H1 (cell line): ENCODE measurements at regions not wholly inside any gene's neighbourhood (a gene's known extent, or its start where the extent isn't known, plus 50 kb on each side); places are given as distances from the start of the nearest gene placed in this dataset.

Experiments
- CTCF ChIA-PET: fragments of 300-600 bp; sonication (Branson Sonifier 250); formaldehyde crosslinking; loops from one replicate; lab custom pipeline; 2021; ENCODE audit not compliant: partially characterized antibody; lab: Charles Lee
- POLR2A ChIA-PET: fragments of 300-600 bp; sonication (Branson Sonifier 250); formaldehyde crosslinking; loops from one replicate; lab custom pipeline; 2021; ENCODE audit warnings: inconsistent platforms; ENCODE audit not compliant: partially characterized antibody; lab: Charles Lee
- DNase-seq, 2 experiments: peaks; one replicate each; pipeline versions ENCODE4 v3.0.0 to v3.0.0-alpha.2; 2010 to 2022; ENCODE audit warnings: low spot score in 2 of 2, low read depth in 1 of 2, mixed read lengths in 1 of 2
- FAIRE-seq: peaks from 2 replicates; lab custom pipeline; 2011; peaks lifted over from hg19 to GRCh38; lab: Jason Lieb, UNC
- H2AFZ ChIP-seq: 2 replicates; pipeline ENCODE4 v1.8.1; 2012; ENCODE audit warnings: low read length, inconsistent platforms
- H2AK5ac ChIP-seq: 2 replicates; pipeline ENCODE4 v1.6.1; 2013; ENCODE audit warnings: low read depth, low read length
- H2BK120ac ChIP-seq: replicated peaks from 2 replicates; pipeline ENCODE3; 2013; ENCODE audit warnings: low read depth, low read length, inconsistent platforms
- H2BK12ac ChIP-seq: 2 replicates; pipeline ENCODE4 v1.6.1; 2013; ENCODE audit warnings: low read depth, low read length
- H2BK15ac ChIP-seq: 2 replicates; pipeline ENCODE4 v1.6.1; 2013; ENCODE audit warnings: low read length
- H2BK20ac ChIP-seq: 2 replicates; pipeline ENCODE4 v1.6.1; 2013; ENCODE audit warnings: low read length
- H2BK5ac ChIP-seq: 2 replicates; pipeline ENCODE4 v1.6.1; 2013; ENCODE audit warnings: low read depth, low read length
- H3K14ac ChIP-seq: 2 replicates; pipeline ENCODE4 v1.6.1; 2013; ENCODE audit warnings: inconsistent platforms; ENCODE audit not compliant: insufficient read length
- H3K18ac ChIP-seq: 2 replicates; pipeline ENCODE4 v1.6.1; 2013; ENCODE audit warnings: low read length; ENCODE audit errors: extremely low read depth
- H3K23ac ChIP-seq: 2 replicates; pipeline ENCODE4 v1.6.1; 2013; ENCODE audit warnings: inconsistent platforms; ENCODE audit not compliant: insufficient read length
- H3K23me2 ChIP-seq: 2 replicates; pipeline ENCODE4 v1.6.1; 2013; ENCODE audit warnings: low read depth, low read length
- H3K27ac ChIP-seq: 2 replicates; pipeline ENCODE4 v1.6.1; 2011; ENCODE audit warnings: low read depth, low read length, inconsistent platforms
- H3K27me3 ChIP-seq, 4 experiments: replicated peaks in 1 of 4; 1 replicate in 1 of 4; 2 replicates in 3 of 4; pipeline versions ENCODE4 v1.6.1 to v1.8.1; 2011 to 2013; ENCODE audit warnings: low read length in 3 of 4, mild to moderate bottlenecking in 3 of 4, inconsistent platforms in 2 of 4, mixed read lengths in 2 of 4, moderate library complexity in 1 of 4; ENCODE audit not compliant: control insufficient read depth in 3 of 4, insufficient read depth in 3 of 4; ENCODE audit errors: extremely low read depth in 1 of 4
- H3K36me3 ChIP-seq, 4 experiments: 2 replicates each; pipeline versions ENCODE4 v1.6.1 to v1.8.1; 2011 to 2013; ENCODE audit warnings: mild to moderate bottlenecking in 4 of 4, low read length in 3 of 4, moderate library complexity in 2 of 4, control low read depth in 1 of 4, inconsistent platforms in 1 of 4; ENCODE audit not compliant: insufficient read depth in 4 of 4, control insufficient read depth in 2 of 4
- H3K4ac ChIP-seq: replicated peaks from 2 replicates; pipeline ENCODE3; 2013; ENCODE audit warnings: low read length, low read depth, mixed read lengths, inconsistent platforms; ENCODE audit not compliant: insufficient read length
- H3K4me1 ChIP-seq, 4 experiments: replicated peaks in 1 of 4; 1 replicate in 1 of 4; 2 replicates in 3 of 4; pipeline versions ENCODE4 v1.6.1 to v1.8.1; 2011 to 2013; ENCODE audit warnings: low read length in 3 of 4, inconsistent platforms in 2 of 4, mixed read lengths in 1 of 4; ENCODE audit not compliant: insufficient read depth in 4 of 4, control insufficient read depth in 3 of 4
- H3K4me2 ChIP-seq, 2 experiments: 2 replicates each; pipeline versions ENCODE4 v1.6.1 to v1.8.1; 2011 to 2013; ENCODE audit warnings: low read depth in 2 of 2, low read length in 2 of 2, control low read depth in 1 of 2, inconsistent platforms in 1 of 2, mild to moderate bottlenecking in 1 of 2; ENCODE audit not compliant: insufficient read depth in 1 of 2
- H3K4me3 ChIP-seq, 4 experiments: fragments of 200-600, 300-600 bp in 1 of 4; sonication (generic), shearing (Covaris generic), sonication (Bioruptor Twin) in 1 of 4; 2 replicates each; pipeline versions ENCODE4 v1.5.1 to v1.8.1; 2011 to 2016; ENCODE audit warnings: low read length in 4 of 4, low read depth in 3 of 4, control low read depth in 2 of 4, inconsistent platforms in 2 of 4, mild to moderate bottlenecking in 2 of 4, mixed read lengths in 1 of 4, moderate library complexity in 1 of 4; ENCODE audit not compliant: insufficient read depth in 2 of 4; ENCODE audit errors: extremely low read depth in 1 of 4
- H3K56ac ChIP-seq: replicated peaks from 2 replicates; pipeline ENCODE3; 2013; ENCODE audit warnings: low read depth, mild to moderate bottlenecking, mixed read lengths, low read length, inconsistent platforms; ENCODE audit not compliant: insufficient read length
- H3K79me1 ChIP-seq: 2 replicates; pipeline ENCODE4 v1.6.1; 2013; ENCODE audit warnings: low read depth, low read length, control low read depth
- H3K79me2 ChIP-seq, 2 experiments: 2 replicates each; pipeline versions ENCODE4 v1.6.1 to v1.8.1; 2012 to 2013; ENCODE audit warnings: low read length in 2 of 2, mild to moderate bottlenecking in 2 of 2, inconsistent platforms in 1 of 2; ENCODE audit not compliant: insufficient read depth in 2 of 2, control insufficient read depth in 1 of 2
- H3K9ac ChIP-seq, 4 experiments: replicated peaks in 1 of 4; 1 replicate in 1 of 4; 2 replicates in 3 of 4; pipeline versions ENCODE4 v1.6.1 to v1.8.1; 2011 to 2013; ENCODE audit warnings: low read depth in 3 of 4, low read length in 3 of 4, control low read depth in 2 of 4, mild to moderate bottlenecking in 2 of 4, moderate library complexity in 2 of 4, inconsistent platforms in 1 of 4; ENCODE audit errors: extremely low read depth in 1 of 4
- H3K9me3 ChIP-seq, 2 experiments: 2 replicates each; pipeline versions ENCODE4 v1.6.1 to v1.8.1; 2012 to 2013; ENCODE audit warnings: mild to moderate bottlenecking in 2 of 2, moderate library complexity in 2 of 2, control low read depth in 1 of 2, inconsistent platforms in 1 of 2, low read depth in 1 of 2, low read length in 1 of 2, mixed read lengths in 1 of 2; ENCODE audit not compliant: insufficient read depth in 2 of 2
- H4K20me1 ChIP-seq, 2 experiments: replicated peaks in 1 of 2; 2 replicates each; pipeline versions ENCODE3 to v1.8.1; 2011 to 2013; ENCODE audit warnings: inconsistent platforms in 2 of 2, low read length in 2 of 2, mild to moderate bottlenecking in 1 of 2; ENCODE audit not compliant: insufficient read depth in 2 of 2, control insufficient read depth in 1 of 2
- H4K5ac ChIP-seq: 2 replicates; pipeline ENCODE4 v1.6.1; 2013; ENCODE audit warnings: low read length, low read depth, mixed read lengths, inconsistent platforms; ENCODE audit not compliant: insufficient read length
- H4K8ac ChIP-seq: 2 replicates; pipeline ENCODE4 v1.8.0; 2013; ENCODE audit warnings: mild to moderate bottlenecking, moderate library complexity, low read length, inconsistent platforms; ENCODE audit not compliant: insufficient read depth; ENCODE audit errors: extremely low read depth
- H4K91ac ChIP-seq: replicated peaks from 2 replicates; pipeline ENCODE3; 2013; ENCODE audit warnings: low read length, mixed read lengths, inconsistent platforms; ENCODE audit not compliant: insufficient read length
- BACH1 ChIP-seq: IDR thresholded peaks from 2 replicates; pipeline ENCODE4 v1.6.1; 2012; ENCODE audit warnings: low read length, improper control_type of control experiment
- JUN ChIP-seq: IDR thresholded peaks from 2 replicates; pipeline ENCODE4 v1.6.1; 2011; ENCODE audit warnings: low read depth, mild to moderate bottlenecking, improper control_type of control experiment, low read length
- NRF1 ChIP-seq: IDR thresholded peaks from 2 replicates; pipeline ENCODE4 v1.6.1; 2011; ENCODE audit warnings: mild to moderate bottlenecking, low read depth, low read length, improper control_type of control experiment
- PHF8 ChIP-seq: fragments of 200-600 bp; sonication (generic); conservative IDR thresholded peaks from 2 replicates; pipeline ENCODE4 v1.7.1; 2012; ENCODE audit warnings: low read depth, mild to moderate bottlenecking, inconsistent platforms, low read length, moderate library complexity
- POLR2AphosphoS5 ChIP-seq: IDR thresholded peaks from 2 replicates; pipeline ENCODE4 v1.6.1; 2011; ENCODE audit warnings: low read depth, low read length
- SIRT6 ChIP-seq: IDR thresholded peaks from one replicate; pipeline ENCODE4 v1.7.1; 2012; ENCODE audit warnings: low read length, inconsistent platforms
- TAF7 ChIP-seq: optimal IDR thresholded peaks from 2 replicates; pipeline ENCODE3; 2011; ENCODE audit warnings: low read depth, mild to moderate bottlenecking, inconsistent platforms, low read length, moderate library complexity, borderline replicate concordance
- WGBS, 2 experiments: shearing (Covaris generic) in 1 of 2; methylation state at CpG; one replicate each; pipeline versions ENCODE4 v1.1.6 to v1.1.7; 2013 to 2015; ENCODE audit warnings: low lambda C conversion rate in 2 of 2, mixed read lengths in 2 of 2, inconsistent platforms in 1 of 2, low coverage in 1 of 2, missing lambda C conversion rate in 1 of 2; ENCODE audit not compliant: insufficient replicate concordance in 2 of 2, insufficient coverage in 1 of 2, insufficient read length in 1 of 2; ENCODE audit errors: extremely low coverage in 1 of 2, missing lambda C conversion rate in 1 of 2; 5-methylcytosine and 5-hydroxymethylcytosine counted together

DNA sequence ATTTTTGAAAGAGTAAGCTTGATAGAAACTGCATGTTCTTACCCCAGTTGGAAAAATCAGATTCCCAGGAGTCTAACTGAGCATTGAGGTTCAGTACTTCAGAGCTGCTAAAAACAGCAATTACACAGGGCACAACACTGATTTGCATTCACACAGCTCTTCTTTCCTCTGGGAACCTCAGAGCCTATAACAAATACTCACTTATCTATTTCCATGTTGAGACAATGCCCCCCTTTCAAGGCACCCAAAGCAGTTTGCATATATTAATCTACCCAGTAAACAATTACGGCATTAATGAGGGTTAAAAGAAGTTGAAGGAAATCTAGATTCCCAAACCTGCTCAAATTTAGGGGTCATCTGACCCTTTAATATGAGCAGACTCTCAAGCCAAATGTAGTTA is 126.9 kb upstream of the SLC35F3 start:
- H3K23ac ChIP-seq = no peak overlapping the region
- no peak overlapping the region for H3K4me2 ChIP-seq
- no peak for FAIRE-seq
- no peaks in the 10 kb centered on the region for H3K23me2 ChIP-seq
- H3K9ac ChIP-seq = no peak overlapping the region
- no peak overlapping the region for H4K8ac ChIP-seq
- H3K56ac ChIP-seq = no peak overlapping the region
- H3K79me1 ChIP-seq = no peaks in the 10 kb centered on the region
- H3K27me3 ChIP-seq = no peaks in the 10 kb centered on the region
- WGBS, 2 experiments = 94% methylated on average over 1 of the region's 1 CpG; no CpG with 5 or more reads in 1 of the 2 experiments
- POLR2A ChIA-PET = no interaction called here
- DNase-seq = no peak
- H3K4me1 ChIP-seq = no peaks in the 10 kb centered on the region
- H2BK120ac ChIP-seq = no peak overlapping the region
- H4K91ac ChIP-seq = no peak overlapping the region
- H2BK5ac ChIP-seq = no peak overlapping the region
- CTCF ChIA-PET = interaction anchor here (0.9 to 1.0 kb wide), 3 partner anchors 24 to 103 kb away, joined by 3 read pairs; no protein-coding TSS in a partner anchor
- no peak for TF ChIP-seq SIRT6
- no peak for TF ChIP-seq POLR2AphosphoS5
- TF ChIP-seq PHF8 = no peak
- TF ChIP-seq BACH1 = no peak
- no peak for TF ChIP-seq JUN
- TF ChIP-seq TAF7 = no peak
- no peak for TF ChIP-seq NRF1
- no peak overlapping the region for H2AK5ac ChIP-seq
- H3K14ac ChIP-seq = no peak overlapping the region
- H2AFZ ChIP-seq = no peak overlapping the region
- no peaks in the 10 kb centered on the region for H3K79me2 ChIP-seq
- no peak overlapping the region for H2BK12ac ChIP-seq
- H3K4ac ChIP-seq = no peak overlapping the region
- H2BK20ac ChIP-seq = no peak overlapping the region
- H3K4me3 ChIP-seq = no peak overlapping the region
- H4K5ac ChIP-seq = no peak overlapping the region
- H3K27ac ChIP-seq = no peak overlapping the region
- H2BK15ac ChIP-seq = no peak overlapping the region
- no peaks in the 10 kb centered on the region for H4K20me1 ChIP-seq
- H3K36me3 ChIP-seq = no peaks in the 10 kb centered on the region
- no peak overlapping the region for H3K18ac ChIP-seq
- peaks cover 0 to 6% of the 10 kb centered on the region in 2 experiments; a peak in 1 of 4 replicates for H3K9me3 ChIP-seq
